AG04450 (cell line): ENCODE measurements at regions not wholly inside any gene's neighbourhood (a gene's known extent, or its start where the extent isn't known, plus 50 kb on each side); places are given as distances from the start of the nearest gene placed in this dataset.

ENCODE experiments used
- CTCF ChIA-PET: fragments of 300-600, 350-600 bp; formaldehyde crosslinking; extraction: SDS; loops from one replicate; lab custom pipeline; 2022; ENCODE audit warnings: antibody characterized with exemption, inconsistent platforms; lab: Charles Lee
- POLR2A ChIA-PET: fragments of 350-600 bp; formaldehyde crosslinking; extraction: SDS; loops from one replicate; lab custom pipeline; 2021; ENCODE audit warnings: antibody characterized with exemption, inconsistent platforms; lab: Yijun Ruan, JAX
- DNase-seq: peaks from one replicate; pipeline ENCODE4 v3.0.0-alpha.2; 2011; ENCODE audit warnings: low read depth, low spot score
- H3K27ac ChIP-seq: one replicate; pipeline ENCODE4 v1.5.1; 2012; ENCODE audit warnings: low read depth, low read length, control low read depth
- H3K27me3 ChIP-seq: one replicate; pipeline ENCODE4 v1.6.0; 2012; ENCODE audit warnings: low read length; ENCODE audit not compliant: control insufficient read depth, insufficient read depth
- H3K4me3 ChIP-seq: 2 replicates; pipeline ENCODE4 v1.5.1; 2011; ENCODE audit warnings: mild to moderate bottlenecking, low read depth, low read length, control low read depth
- H3K9me3 ChIP-seq: 2 replicates; pipeline ENCODE4 v1.5.1; 2012; ENCODE audit warnings: low read length; ENCODE audit not compliant: control insufficient read depth, insufficient read depth
- CTCF ChIP-seq: IDR thresholded peaks from 2 replicates; pipeline ENCODE4 v1.5.1; 2011; ENCODE audit warnings: low read depth, low read length, control low read depth, inconsistent platforms

- H3K27me3 ChIP-seq: no peaks in the 10 kb centered on the region
- no peak overlapping the region for H3K4me3 ChIP-seq
- CTCF ChIA-PET: no interaction called here
- DNase-seq: no peak
- no peak for TF ChIP-seq CTCF
- H3K9me3 ChIP-seq: no peaks in the 10 kb centered on the region; the same call in 1 of the 2 replicates
- POLR2A ChIA-PET: no interaction called here
- no peak overlapping the region for H3K27ac ChIP-seq
These were observed 230.8 kb upstream of the CST7 start for GRCh38 chr20:24718277-24718676.

GRCh38 chr20:24718696-24719095, 230.4 kb upstream of the CST7 start:
- Histone ChIP-seq H3K27me3 (peaks cover 3% of the 10 kb centered on the region), H3K4me3 (no peak overlapping the region), H3K27ac (no peak overlapping the region), H3K9me3 (no peaks in the 10 kb centered on the region; the same call in 1 of the 2 replicates)
- POLR2A ChIA-PET: no interaction called here
- TF ChIP-seq CTCF: no peak
- DNase-seq: no peak
- CTCF ChIA-PET: no interaction called here

GRCh38 chr20:24720957-24721356, 228.1 kb upstream of the CST7 start:
- Histone ChIP-seq H3K27me3 (peaks cover 7% of the 10 kb centered on the region), H3K9me3 (no peaks in the 10 kb centered on the region), H3K27ac (no peak overlapping the region), H3K4me3 (no peak overlapping the region)
- CTCF ChIA-PET: interaction anchor here (1.3 kb wide), 1 partner anchor 560 kb away, joined by 3 read pairs; no protein-coding TSS in a partner anchor
- no peak for DNase-seq
- no peak for TF ChIP-seq CTCF
- POLR2A ChIA-PET: no interaction called here

GRCh38 chr20:24721891-24722568, 227.0 kb upstream of the CST7 start:
- Histone ChIP-seq H3K9me3 (no peaks in the 10 kb centered on the region), H3K27me3 (peaks cover 7% of the 10 kb centered on the region), H3K27ac (no peak overlapping the region), H3K4me3 (no peak overlapping the region)
- POLR2A ChIA-PET: no interaction called here
- no peak for DNase-seq
- no peak for TF ChIP-seq CTCF
- CTCF ChIA-PET: no interaction called here

GRCh38 chr20:24722586-24722985, 226.5 kb upstream of the CST7 start:
- Histone ChIP-seq H3K27me3 (peaks cover 7% of the 10 kb centered on the region), H3K9me3 (no peaks in the 10 kb centered on the region), H3K4me3 (no peak overlapping the region), H3K27ac (no peak overlapping the region)
- POLR2A ChIA-PET: no interaction called here
- TF ChIP-seq CTCF: no peak
- no peak for DNase-seq
- CTCF ChIA-PET: no interaction called here
